Activated B cell treated with CpG ODN at 0.5 μM for 24 hours (primary cell): ENCODE measurements at regions not wholly inside any gene's neighbourhood (a gene's known extent, or its start where the extent isn't known, plus 50 kb on each side); places are given as distances from the start of the nearest gene placed in this dataset.

Source experiments
- ATAC-seq: fragments of 200-7000 bp; cut with Tn5 transposase; one replicate; pipeline ENCODE4 v1.10.0; 2021; ENCODE audit warnings: low read depth, mild to moderate bottlenecking, moderate library complexity
- CTCF ChIA-PET: fragments of 350-600 bp; sonication (Branson Sonifier 250); formaldehyde crosslinking; loops from one replicate; lab custom pipeline; 2021; ENCODE audit warnings: antibody characterized with exemption; lab: Charles Lee
- POLR2A ChIA-PET: fragments of 350-600 bp; sonication (Branson Sonifier 250); formaldehyde crosslinking; loops from one replicate; lab custom pipeline; 2021; ENCODE audit warnings: antibody characterized with exemption; lab: Charles Lee
- DNase-seq: peaks from one replicate; pipeline ENCODE4 v3.0.0; 2022
- H3K27ac Mint-ChIP-seq: one replicate; pipeline ENCODE4 v1.8.0; 2020; ENCODE audit warnings: mixed read lengths
- H3K27me3 Mint-ChIP-seq: one replicate; pipeline ENCODE4 v1.8.0; 2021; ENCODE audit warnings: mixed read lengths
- H3K36me3 Mint-ChIP-seq: one replicate; pipeline ENCODE4 v1.8.0; 2021; ENCODE audit warnings: low read depth, mixed read lengths
- H3K4me1 Mint-ChIP-seq: one replicate; pipeline ENCODE4 v1.8.0; 2021; ENCODE audit warnings: mixed read lengths
- H3K4me3 Mint-ChIP-seq: one replicate; pipeline ENCODE4 v1.8.0; 2020; ENCODE audit warnings: mild to moderate bottlenecking, mixed read lengths
- H3K9me3 Mint-ChIP-seq: one replicate; pipeline ENCODE4 v1.8.0; 2020; ENCODE audit warnings: mixed read lengths
- intact Hi-C: fragments of 100-400 bp; cut with micrococcal nuclease; formaldehyde crosslinking; loops from one replicate; pipeline ENCODE4 v1.15.1; 2024
- TF ChIP-seq, protein P1 (sequence below): fragments of 200-600 bp; IDR thresholded peaks from one replicate; pipeline ENCODE4 v1.8.0; 2022; ENCODE audit warnings: antibody characterized with exemption, mild to moderate bottlenecking

DNA sequence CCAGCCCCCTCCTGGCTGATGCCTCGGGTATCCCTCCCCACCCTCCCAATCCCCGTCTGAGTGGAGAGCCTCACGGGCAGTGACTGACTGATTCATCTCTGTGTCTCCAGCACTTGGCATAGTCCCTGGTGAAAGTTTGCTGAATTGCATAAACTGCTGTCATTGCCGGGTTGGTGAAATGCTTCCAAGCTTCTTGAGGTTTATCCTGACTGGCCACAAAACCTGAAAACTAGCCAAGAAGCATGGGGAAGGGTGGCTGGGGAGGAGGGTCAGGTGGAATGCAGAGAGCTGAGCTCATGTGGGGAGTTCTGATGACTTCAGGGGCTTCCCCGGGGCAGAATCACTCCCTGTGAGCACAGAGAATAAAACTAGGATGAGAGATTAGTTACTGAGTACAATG is 56.9 kb upstream of the GGTA1 start:
- TF ChIP-seq, protein P1, sequence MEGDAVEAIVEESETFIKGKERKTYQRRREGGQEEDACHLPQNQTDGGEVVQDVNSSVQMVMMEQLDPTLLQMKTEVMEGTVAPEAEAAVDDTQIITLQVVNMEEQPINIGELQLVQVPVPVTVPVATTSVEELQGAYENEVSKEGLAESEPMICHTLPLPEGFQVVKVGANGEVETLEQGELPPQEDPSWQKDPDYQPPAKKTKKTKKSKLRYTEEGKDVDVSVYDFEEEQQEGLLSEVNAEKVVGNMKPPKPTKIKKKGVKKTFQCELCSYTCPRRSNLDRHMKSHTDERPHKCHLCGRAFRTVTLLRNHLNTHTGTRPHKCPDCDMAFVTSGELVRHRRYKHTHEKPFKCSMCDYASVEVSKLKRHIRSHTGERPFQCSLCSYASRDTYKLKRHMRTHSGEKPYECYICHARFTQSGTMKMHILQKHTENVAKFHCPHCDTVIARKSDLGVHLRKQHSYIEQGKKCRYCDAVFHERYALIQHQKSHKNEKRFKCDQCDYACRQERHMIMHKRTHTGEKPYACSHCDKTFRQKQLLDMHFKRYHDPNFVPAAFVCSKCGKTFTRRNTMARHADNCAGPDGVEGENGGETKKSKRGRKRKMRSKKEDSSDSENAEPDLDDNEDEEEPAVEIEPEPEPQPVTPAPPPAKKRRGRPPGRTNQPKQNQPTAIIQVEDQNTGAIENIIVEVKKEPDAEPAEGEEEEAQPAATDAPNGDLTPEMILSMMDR, result no peak
- POLR2A ChIA-PET, result no interaction called here
- intact Hi-C loops, result no loop called here
- ATAC-seq (no peak), DNase-seq (no peak)
- Mint-ChIP-seq H3K27me3 (peaks cover 4% of the 10 kb centered on the region), H3K4me1 (peaks cover 23% of the 10 kb centered on the region), H3K4me3 (no peak overlapping the region), H3K27ac (no peak overlapping the region), H3K9me3 (no peaks in the 10 kb centered on the region), H3K36me3 (no peaks in the 10 kb centered on the region)
- CTCF ChIA-PET, result interaction anchor here (1.1 to 1.6 kb wide), 2 partner anchors 10 to 17 kb away, joined by 3 to 7 read pairs; no protein-coding TSS in a partner anchor

DNA sequence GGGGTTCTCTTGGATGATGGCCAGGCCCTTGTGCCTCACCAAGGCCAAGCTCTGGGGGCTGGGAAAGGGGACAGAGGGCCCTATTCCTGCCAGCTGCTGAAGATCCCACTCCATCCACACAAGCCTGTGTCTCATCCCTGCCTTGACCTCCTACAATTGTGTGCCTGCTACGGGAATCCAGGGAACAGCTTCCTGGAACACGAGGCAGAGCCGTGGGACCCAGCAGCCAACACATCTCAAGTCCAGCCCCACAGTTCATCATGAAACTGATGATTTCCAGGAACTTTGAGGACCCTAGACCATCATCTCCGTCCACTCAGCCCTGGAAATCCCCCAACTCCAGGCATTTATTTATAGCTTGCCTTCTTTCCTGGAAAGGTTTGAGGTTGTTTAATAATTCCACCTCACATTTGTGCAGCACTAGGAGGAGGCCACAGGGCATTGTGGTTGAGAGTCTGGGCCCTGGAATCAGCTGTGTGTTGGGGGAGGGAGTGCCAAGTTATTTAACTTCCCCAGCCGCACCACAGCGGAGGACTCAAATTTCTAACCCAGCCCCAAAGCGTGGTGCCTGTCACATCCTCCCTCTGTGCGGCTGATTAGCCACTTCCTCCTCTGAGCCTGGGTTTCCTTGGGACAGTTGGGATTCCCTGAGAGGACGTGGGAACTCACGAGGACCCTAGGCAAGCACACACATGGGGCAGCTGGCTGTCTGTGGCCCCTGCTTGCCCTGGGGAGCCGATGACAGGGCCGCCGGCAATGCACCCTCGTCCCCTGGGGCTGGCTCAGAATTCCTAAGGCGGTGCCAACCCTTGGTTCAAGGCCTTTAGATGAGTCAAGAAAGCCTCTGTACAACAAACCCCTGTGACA is 58.2 kb upstream of the GGTA1 start:
- H3K4me1 Mint-ChIP-seq, result peaks cover 23% of the 10 kb centered on the region
- ChIA-PET CTCF (interaction anchor here (1.6 kb wide), 1 partner anchor 12 kb away, joined by 7 read pairs; no protein-coding TSS in a partner anchor), POLR2A (no interaction called here)
- intact Hi-C loops, result no loop called here
- H3K27ac Mint-ChIP-seq, result no peak overlapping the region
- no peak overlapping the region for H3K4me3 Mint-ChIP-seq
- DNase-seq (no peak), ATAC-seq (no peak)
- TF ChIP-seq, protein P1, result no peak
- no peaks in the 10 kb centered on the region for H3K36me3 Mint-ChIP-seq
- H3K9me3 Mint-ChIP-seq, result no peaks in the 10 kb centered on the region
- peaks cover 4% of the 10 kb centered on the region for H3K27me3 Mint-ChIP-seq

DNA sequence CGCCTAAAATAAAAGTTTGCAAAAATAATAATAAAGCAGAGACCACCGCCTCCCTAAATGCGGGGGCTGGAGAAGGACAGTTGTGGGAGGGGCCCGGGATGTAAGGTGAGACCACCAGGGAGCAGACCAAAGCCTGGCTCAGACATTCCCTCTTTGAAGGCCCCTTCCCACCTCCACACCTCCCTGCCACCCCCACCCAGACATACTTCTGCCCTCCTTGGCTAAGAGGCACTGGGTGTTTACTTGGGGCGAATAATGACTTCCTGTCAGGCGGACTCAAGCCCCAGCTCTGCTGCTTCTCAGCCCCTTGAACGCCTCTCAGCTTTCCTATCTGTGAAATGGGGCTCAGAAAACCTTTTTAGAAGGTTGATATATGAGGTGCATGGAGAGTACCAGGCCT is 58.8 kb upstream of the GGTA1 start:
- no peaks in the 10 kb centered on the region for H3K9me3 Mint-ChIP-seq
- ChIA-PET POLR2A (no interaction called here), CTCF (no interaction called here)
- peaks cover 23% of the 10 kb centered on the region for H3K4me1 Mint-ChIP-seq
- H3K27me3 Mint-ChIP-seq, result peaks cover 4% of the 10 kb centered on the region
- no peak overlapping the region for H3K4me3 Mint-ChIP-seq
- H3K27ac Mint-ChIP-seq, result no peak overlapping the region
- intact Hi-C loops, result no loop called here
- ATAC-seq, result no peak
- DNase-seq, result no peak
- no peaks in the 10 kb centered on the region for H3K36me3 Mint-ChIP-seq
- TF ChIP-seq, protein P1, result no peak

DNA sequence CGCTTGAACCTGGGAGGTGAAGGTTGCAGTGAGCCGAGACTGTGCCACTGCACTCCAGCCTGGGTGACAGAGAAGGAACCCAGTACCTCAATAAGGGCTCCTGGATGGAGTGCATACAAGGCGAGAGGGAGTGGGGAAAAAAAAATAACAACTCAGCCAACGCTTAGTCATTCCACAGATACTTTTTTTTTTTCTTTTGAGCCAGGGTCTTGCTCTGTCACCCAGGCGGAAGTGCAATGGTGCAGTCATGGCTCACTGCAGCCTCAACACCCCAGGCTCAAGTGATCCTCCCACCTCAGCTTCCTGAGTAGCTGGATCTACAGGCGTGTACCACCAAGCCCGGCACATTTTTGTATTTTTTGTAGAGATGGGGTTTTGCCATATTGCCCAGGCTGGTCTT is 59.5 kb upstream of the GGTA1 start:
- intact Hi-C loops, result no loop called here
- POLR2A ChIA-PET, result no interaction called here
- no peak for DNase-seq
- Mint-ChIP-seq H3K36me3 (no peaks in the 10 kb centered on the region), H3K27me3 (peaks cover 4% of the 10 kb centered on the region), H3K9me3 (no peaks in the 10 kb centered on the region), H3K27ac (no peak overlapping the region), H3K4me1 (peaks cover 23% of the 10 kb centered on the region), H3K4me3 (no peak overlapping the region)
- ATAC-seq, result peak; percentile 58
- TF ChIP-seq, protein P1, result no peak
- CTCF ChIA-PET, result no interaction called here

DNA sequence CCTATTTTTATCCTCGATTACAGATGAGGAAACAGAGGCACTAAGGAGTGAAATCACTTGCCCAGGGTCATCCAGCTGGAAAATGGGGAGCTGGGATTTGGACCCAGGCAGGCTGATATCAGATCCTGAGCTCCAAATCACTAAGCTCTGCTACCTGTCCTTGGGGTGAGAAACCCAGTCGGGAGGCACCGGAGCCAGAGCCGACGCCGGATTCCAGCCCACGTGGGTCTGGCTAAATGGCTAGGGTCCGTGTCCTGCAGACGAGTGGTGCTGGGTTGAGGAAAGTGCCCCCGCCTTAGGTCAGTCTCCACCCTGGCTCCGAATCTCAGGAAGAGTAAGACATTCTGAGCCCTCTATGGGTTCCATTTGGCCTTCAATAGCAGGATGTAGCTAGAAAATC is 61.3 kb upstream of the GGTA1 start:
- no peak overlapping the region for H3K4me3 Mint-ChIP-seq
- no peak overlapping the region for H3K27ac Mint-ChIP-seq
- DNase-seq, result no peak
- H3K4me1 Mint-ChIP-seq, result peaks cover 23% of the 10 kb centered on the region
- TF ChIP-seq, protein P1, result no peak
- peaks cover 7% of the 10 kb centered on the region for H3K27me3 Mint-ChIP-seq
- ATAC-seq, result no peak
- H3K36me3 Mint-ChIP-seq, result no peaks in the 10 kb centered on the region
- no peaks in the 10 kb centered on the region for H3K9me3 Mint-ChIP-seq
- POLR2A ChIA-PET, result no interaction called here
- intact Hi-C loops, result no loop called here
- CTCF ChIA-PET, result interaction anchor here (1.5 kb wide), 1 partner anchor 11 kb away, joined by 3 read pairs; no protein-coding TSS in a partner anchor
